UCSD-AML1 (cell line): ENCODE measurements at regions not wholly inside any gene's neighbourhood (a gene's known extent, or its start where the extent isn't known, plus 50 kb on each side); places are given as distances from the start of the nearest gene placed in this dataset.
"Not testable (repeated sequence)": the region's sequence is repeated elsewhere in the genome, so short reads cannot be mapped to it uniquely, and the experiment has no call there.

ENCODE experiments used
- DNase-seq: peaks from one replicate; lab custom pipeline; 2025; ENCODE audit not compliant: unreplicated experiment; lab: John Stamatoyannopoulos, UW

GRCh38 chr2:234701841-234702240, 205.0 kb upstream of the ARL4C start:
- DNase-seq, result no peak

- DNase-seq, result no peak
Observed at GRCh38 chr2:234701421-234701820, 204.5 kb upstream of the ARL4C start.

GRCh38 chr2:234699456-234699855, 202.6 kb upstream of the ARL4C start:
- DNase-seq, result no peak

DNA sequence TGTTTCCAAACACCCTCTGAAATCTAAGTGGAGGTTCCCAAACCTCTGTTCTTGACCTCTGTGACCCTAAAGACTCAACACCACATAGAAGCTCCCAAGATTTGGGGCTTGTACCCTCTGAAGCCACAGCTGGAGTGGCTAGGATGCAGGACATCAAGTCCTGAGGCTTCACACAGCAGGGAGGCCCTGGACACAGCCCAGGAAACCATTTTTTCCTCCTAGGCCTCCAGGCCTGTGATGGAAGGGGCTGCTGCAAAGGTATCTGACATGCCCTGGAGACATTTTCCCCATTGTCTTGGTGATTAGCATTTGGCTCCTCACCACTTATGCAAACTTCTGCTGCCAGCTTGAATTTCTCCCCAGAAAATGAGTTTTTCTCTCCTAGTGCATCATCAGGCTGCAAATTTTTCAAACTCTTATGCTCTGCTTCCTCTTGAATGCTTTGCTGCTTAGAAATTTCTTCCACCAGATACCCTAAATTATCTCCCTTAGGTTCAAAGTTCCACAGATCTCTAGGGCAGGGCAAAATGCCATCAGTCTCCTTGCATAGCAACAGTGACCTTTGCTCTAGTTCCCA, 200.5 kb upstream of the ARL4C start:
- not testable (repeated sequence) for DNase-seq

DNA sequence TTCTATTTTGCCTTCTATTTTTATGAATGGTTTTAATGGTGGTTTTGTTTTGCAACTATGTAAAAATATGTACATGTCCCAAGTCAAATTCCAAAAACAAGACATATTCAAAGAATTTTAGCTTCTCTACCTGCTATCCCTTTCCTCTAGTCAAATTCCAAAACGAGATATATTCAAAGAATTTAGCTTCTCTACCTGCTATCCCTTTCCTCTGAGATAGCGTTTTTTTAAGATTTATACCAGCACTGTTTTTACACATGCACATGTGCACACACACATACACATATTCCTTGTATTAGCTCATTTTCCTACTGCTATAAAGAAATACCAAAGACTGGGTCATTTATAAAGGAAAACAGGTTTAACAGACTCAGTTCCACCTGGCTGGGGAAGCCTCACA, 199.1 kb upstream of the ARL4C start:
- DNase-seq, result no peak

DNA sequence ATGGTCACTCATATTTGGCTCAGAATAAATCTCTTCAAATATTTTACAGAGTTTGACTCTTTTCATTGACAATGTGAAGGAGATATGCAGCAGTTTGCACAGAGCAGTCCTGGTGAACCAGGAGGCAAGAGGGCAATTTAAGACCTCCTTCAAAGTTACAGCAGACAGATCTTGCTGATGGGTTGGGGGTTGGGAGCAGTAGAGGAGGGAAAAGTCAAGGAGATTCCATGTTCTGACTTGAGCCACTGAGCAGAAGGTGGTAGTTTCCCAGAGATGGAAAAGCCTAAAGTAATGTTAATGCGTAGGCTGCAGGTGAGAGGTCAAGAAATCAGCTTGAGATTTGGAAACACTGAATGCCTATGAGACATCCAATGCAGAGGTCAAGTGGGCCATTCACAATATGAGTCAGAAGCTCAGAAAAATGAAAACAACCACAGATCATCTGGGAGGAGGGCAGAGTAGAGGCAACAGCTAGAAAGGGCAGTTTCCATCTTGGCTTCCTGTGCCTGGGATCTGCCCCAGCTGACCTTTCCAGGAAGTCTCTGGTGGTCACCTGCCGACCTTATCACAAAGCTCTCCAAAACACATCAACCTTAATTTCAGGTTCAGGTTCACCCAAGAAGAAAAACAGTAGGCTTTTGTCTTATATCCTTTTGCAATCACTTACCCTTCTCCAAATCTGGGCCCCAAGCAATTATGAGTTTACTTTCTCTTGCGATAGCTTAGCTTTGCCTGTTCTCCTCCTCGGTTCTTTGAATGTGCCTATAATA, 197.5 kb upstream of the ARL4C start:
- no peak for DNase-seq

DNA sequence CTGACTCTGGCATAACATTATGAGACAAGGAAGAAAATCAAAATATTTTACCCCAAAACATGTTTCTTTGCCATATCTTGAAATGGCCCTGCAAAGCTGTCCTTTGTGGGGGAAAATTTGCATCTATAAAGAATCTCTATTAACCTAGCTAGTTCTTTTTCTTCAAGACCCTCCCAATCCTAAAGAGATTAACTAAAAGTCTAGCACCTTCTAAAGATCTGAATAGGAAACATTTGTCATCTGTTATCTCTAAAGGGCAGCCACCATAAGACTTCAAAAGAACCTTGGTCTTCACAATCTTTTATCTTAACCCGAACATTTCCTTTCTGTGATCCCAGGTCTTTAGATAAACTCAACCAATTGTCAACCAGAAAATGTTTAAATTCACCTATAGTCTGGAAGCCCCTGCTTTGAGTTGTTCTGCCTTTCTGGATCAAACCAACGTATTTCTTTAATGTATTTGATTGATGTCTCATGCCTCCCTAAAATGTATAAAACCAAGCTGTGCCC, 196.9 kb upstream of the ARL4C start:
- not testable (repeated sequence) for DNase-seq

- DNase-seq, result not testable (repeated sequence)
Observed at GRCh38 chr2:234693191-234693590, 196.3 kb upstream of the ARL4C start.

DNA sequence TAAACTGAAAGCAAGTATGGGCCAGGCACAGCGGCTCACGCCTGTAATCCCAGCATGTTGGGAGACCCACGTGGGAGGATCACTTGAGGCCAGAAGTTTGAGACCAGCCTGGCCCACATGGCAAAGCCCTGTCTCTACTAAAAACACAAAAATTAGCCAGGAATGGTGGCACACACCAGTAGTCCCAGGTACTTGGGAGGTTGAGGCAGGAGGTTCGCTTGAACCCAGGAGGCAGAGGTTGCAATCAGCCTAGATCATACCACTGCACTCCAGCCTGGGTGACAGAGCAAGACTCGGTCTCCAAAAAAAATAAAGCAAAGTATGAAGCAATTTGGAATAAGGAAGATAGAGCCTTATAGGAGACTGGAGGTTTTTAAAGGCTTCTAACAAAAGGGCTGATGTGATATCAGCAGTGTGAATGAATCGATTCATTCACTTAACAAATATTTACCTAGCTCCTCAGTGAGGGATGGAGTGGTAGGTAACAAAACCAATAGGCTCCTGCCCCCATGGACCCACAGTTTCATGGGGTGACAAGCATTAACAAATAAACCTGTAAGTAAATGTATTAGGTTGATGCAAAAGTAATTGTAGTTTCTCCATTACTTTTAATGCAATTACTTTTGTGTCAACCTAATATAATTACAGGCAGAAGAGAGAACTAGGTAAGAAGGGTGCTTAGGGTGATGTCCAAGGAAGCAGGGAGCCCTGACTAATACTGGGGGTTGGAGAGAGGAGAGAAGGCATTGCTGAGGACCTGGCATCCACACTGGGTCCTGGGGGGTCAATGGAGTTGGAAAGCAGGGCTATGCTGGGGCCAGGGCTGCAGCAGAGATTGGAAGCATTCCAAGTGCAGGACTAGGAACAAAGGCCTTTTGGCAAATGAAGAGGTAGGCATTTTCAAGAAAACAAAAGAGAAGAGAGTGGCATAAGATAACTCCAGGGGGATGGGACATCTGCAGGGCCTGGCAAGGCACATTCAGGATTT, 195.4 kb upstream of the ARL4C start:
- no peak for DNase-seq

DNA sequence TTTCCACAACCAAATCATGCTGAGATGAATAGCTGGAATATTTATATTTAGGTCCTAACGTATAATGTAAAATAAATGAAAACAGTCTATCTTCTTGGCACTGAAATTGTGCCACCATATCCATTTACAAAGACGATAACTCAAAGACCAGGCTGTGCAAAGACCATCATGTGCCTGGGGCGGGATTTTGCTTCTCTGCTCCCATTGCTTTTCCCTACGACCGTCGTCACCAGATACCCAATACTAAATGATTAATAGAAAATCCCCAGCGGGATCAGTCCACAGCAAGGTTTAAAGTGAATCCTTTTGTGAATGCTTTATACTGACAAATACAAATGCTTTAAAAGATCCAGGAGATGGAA, 194.3 kb upstream of the ARL4C start:
- DNase-seq, result no peak

- DNase-seq, result no peak
Observed at GRCh38 chr2:234690569-234691213, 193.8 kb upstream of the ARL4C start.

- no peak for DNase-seq
Observed at GRCh38 chr2:234689911-234690379, 193.1 kb upstream of the ARL4C start.

- no peak for DNase-seq
Observed at GRCh38 chr2:234687718-234688475, 191.0 kb upstream of the ARL4C start.

GRCh38 chr2:234686088-234686890, 189.4 kb upstream of the ARL4C start:
- no peak for DNase-seq

DNA sequence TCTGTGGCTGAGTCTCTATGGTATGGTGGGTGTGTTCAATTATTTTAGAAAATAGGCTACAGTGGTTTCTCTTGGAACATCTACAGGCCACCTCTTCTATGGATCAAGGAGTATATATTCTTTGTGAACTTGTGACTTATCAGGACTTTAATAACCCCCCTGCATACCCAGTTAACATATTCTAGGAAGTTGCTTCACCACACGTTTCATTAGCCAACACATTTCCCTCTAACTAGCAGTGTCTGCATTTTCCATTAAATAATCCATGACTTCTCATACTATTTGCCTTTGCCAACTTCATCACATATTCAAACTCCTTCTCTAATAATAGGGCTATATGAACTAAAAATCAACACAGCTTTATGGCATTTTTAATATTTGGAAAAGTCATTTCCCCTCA, 187.6 kb upstream of the ARL4C start:
- DNase-seq, result no peak

GRCh38 chr2:234683950-234684349, 187.1 kb upstream of the ARL4C start:
- no peak for DNase-seq

DNA sequence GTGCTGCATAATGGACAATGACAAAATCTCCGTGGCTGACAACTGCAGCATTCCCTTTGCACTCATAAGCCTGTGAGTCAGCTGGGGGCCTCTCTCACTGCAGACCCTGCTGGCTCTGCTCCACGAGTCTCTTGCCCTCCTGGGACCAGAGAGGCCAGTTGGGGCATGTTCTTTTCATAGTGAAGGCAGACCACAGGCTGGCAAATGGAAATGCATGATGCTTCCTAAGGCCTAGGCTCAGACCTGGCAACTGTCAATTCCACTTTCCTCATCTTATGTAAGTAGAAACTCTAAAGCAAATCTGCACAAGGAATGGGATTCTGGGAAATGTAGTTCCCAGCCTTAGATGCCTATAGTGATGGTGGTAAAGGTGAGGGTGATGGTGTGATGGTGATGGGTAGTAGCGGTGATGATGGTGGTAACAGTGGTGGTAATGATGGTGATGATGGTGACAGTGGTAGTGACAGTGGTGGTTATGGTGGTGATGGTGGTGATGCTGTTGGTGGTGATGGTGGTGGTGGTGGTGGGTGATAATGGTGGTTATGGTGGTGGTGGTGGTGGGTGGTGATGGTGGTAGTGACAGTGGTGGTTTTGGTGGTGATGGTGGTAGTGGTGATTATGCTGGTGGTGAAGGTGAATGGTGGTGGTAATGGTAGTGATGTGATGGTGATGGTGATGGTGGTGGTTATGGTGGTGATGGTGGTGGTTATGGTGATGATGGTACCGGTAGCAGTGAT, 185.8 kb upstream of the ARL4C start:
- no peak for DNase-seq

DNA sequence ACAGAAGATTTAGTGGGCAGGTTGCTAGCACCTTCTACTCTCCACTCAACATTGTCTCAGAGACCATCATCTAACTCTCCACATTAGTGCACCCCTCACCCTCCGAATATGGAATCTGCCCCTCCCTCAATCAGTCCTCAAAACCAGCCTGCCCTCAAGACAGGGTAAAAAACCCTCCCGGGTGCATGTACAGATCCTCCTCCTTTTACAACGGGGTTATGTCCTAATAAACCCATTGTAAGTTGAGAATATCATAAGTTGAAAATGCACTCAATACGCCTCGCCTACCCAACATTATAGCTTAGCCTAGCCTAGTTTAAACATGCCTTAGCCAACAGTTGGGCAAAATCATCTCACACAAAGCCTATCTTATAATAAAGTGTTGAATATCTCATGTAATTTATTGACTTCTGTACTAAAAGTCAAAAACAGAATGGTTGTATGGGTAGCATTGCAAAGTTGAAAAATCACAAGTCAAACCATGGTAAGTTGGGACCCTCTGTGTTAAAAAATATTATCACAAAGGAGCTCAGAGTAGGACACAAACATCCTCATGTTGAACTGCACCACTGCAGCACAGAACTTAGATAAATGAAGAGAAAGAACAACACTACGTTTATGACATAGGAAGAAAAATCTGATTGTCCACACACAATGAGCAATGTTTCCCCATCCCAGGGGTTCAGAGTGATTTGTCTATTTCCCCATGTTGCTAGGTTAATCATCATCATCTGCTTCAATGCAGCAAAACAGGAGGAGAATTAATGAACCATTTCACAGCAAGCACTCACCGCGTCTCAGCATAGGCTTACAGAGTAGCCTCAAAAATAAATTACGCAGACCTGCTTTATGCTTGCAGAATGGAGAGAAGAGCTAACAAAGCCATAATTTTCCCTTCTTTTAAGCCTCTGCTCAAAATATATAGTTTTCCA, 184.1 kb upstream of the ARL4C start:
- DNase-seq, result no peak
